OCI-LY7 (cell line): ENCODE measurements at regions not wholly inside any gene's neighbourhood (a gene's known extent, or its start where the extent isn't known, plus 50 kb on each side); places are given as distances from the start of the nearest gene placed in this dataset.

Experiments used
- BruUV-seq: library from RNA; stranded (reverse); fragments of 400-500 nt; replicated peaks from 2 replicates; lab custom pipeline; 2021; lab: Mats Ljungman, UMichigan
- CTCF ChIA-PET: fragments of 300-600 bp; sonication (Branson Sonifier 250); formaldehyde crosslinking; loops from one replicate; lab custom pipeline; 2022; ENCODE audit warnings: antibody characterized with exemption; ENCODE audit not compliant: unreplicated experiment; lab: Charles Lee
- POLR2A ChIA-PET: fragments of 300-600 bp; sonication (Branson Sonifier 250); formaldehyde crosslinking; loops from one replicate; lab custom pipeline; 2022; ENCODE audit warnings: antibody characterized with exemption; lab: Charles Lee
- DNase-seq: peaks from one replicate; pipeline ENCODE4 v3.0.0-alpha.2; 2015; ENCODE audit warnings: low spot score
- H2AFZ ChIP-seq: fragments of 200-600 bp; sonication (generic), shearing (Covaris generic); 2 replicates; pipeline ENCODE4 v1.6.1; 2014; ENCODE audit warnings: mild to moderate bottlenecking, antibody characterized with exemption, low read length, moderate library complexity
- H3K27ac ChIP-seq: fragments of 200-600 bp; sonication (generic); 2 replicates; pipeline ENCODE4 v1.5.1; 2014; ENCODE audit warnings: mixed run types, low read depth, mild to moderate bottlenecking, moderate library complexity, low read length, inconsistent platforms; ENCODE audit not compliant: poor library complexity, severe bottlenecking
- H3K36me3 ChIP-seq: fragments of 200-600 bp; sonication (generic); 2 replicates; pipeline ENCODE4 v1.6.1; 2014; ENCODE audit warnings: mild to moderate bottlenecking, antibody characterized with exemption, low read length, moderate library complexity, mixed read lengths; ENCODE audit not compliant: insufficient read depth
- H3K4me1 ChIP-seq: fragments of 200-600 bp; sonication (generic); 2 replicates; pipeline ENCODE4 v1.5.1; 2014; ENCODE audit warnings: mild to moderate bottlenecking, low read length; ENCODE audit not compliant: insufficient read depth, poor library complexity, severe bottlenecking
- H3K4me2 ChIP-seq: fragments of 200-600 bp; sonication (generic); 2 replicates; pipeline ENCODE4 v1.6.1; 2014; ENCODE audit warnings: mild to moderate bottlenecking, low read length
- H3K4me3 ChIP-seq: fragments of 200-600 bp; sonication (generic); 2 replicates; pipeline ENCODE4 v1.5.1; 2014; ENCODE audit warnings: mild to moderate bottlenecking, low read depth, low read length; ENCODE audit not compliant: poor library complexity, severe bottlenecking
- H3K79me2 ChIP-seq: fragments of 200-600 bp; sonication (generic); 2 replicates; pipeline ENCODE4 v1.6.1; 2016; ENCODE audit warnings: low read depth, mild to moderate bottlenecking, low read length, moderate library complexity, mixed read lengths; ENCODE audit not compliant: insufficient read depth
- H3K9me2 ChIP-seq: fragments of 200-600 bp; sonication (generic); 2 replicates; pipeline ENCODE4 v1.6.1; 2016; ENCODE audit warnings: mild to moderate bottlenecking, low read length, mixed read lengths; ENCODE audit not compliant: insufficient read depth
- H3K9me3 ChIP-seq: fragments of 200-600 bp; sonication (generic); 2 replicates; pipeline ENCODE4 v1.6.1; 2014; ENCODE audit warnings: mild to moderate bottlenecking, mixed run types, low read length, mixed read lengths
- H4K20me1 ChIP-seq: fragments of 200-600 bp; sonication (generic); 2 replicates; pipeline ENCODE4 v1.6.1; 2014; ENCODE audit warnings: mild to moderate bottlenecking, antibody characterized with exemption, low read length, moderate library complexity, mixed read lengths; ENCODE audit not compliant: insufficient read depth
- CTCF ChIP-seq: fragments of 200-600 bp; sonication (generic); conservative IDR thresholded peaks from 2 replicates; pipeline ENCODE4 v1.5.1; 2014; ENCODE audit warnings: mild to moderate bottlenecking, antibody characterized with exemption, low read length, moderate library complexity, mixed read lengths
- EZH2phosphoT487 ChIP-seq: fragments of 200-600 bp; sonication (generic); IDR thresholded peaks from 2 replicates; pipeline ENCODE4 v1.6.1; 2018; ENCODE audit warnings: low read depth, borderline replicate concordance, mild to moderate bottlenecking, mixed run types, antibody characterized with exemption, low read length, moderate library complexity, mixed read lengths
- intact Hi-C: fragments of 100-400 bp; cut with micrococcal nuclease; formaldehyde crosslinking; loops from one replicate; pipeline ENCODE4 v1.10.0; 2022; ENCODE audit not compliant: unreplicated experiment

GRCh38 chr20:22223236-22223635, 361.1 kb downstream of the FOXA2 start:
- no peak overlapping the region for H3K4me2 ChIP-seq
- H3K36me3 ChIP-seq: no peaks in the 10 kb centered on the region
- DNase-seq: no peak
- TF ChIP-seq EZH2phosphoT487: no peak
- no peak for TF ChIP-seq CTCF
- no peak overlapping the region for H3K4me3 ChIP-seq
- no peak overlapping the region for H3K27ac ChIP-seq
- H3K4me1 ChIP-seq: no peaks in the 10 kb centered on the region
- no peaks in the 10 kb centered on the region for H3K79me2 ChIP-seq
- H2AFZ ChIP-seq: no peak overlapping the region
- no peaks in the 10 kb centered on the region for H3K9me2 ChIP-seq
- ChIA-PET POLR2A (interaction anchor here (0.6 kb wide), 1 partner anchor 641 kb away, joined by 3 read pairs; no protein-coding TSS in a partner anchor), CTCF (no interaction called here)
- no TSS peak for BruUV-seq
- no peaks in the 10 kb centered on the region for H4K20me1 ChIP-seq
- intact Hi-C loops: no loop called here
- H3K9me3 ChIP-seq: no peaks in the 10 kb centered on the region

DNA sequence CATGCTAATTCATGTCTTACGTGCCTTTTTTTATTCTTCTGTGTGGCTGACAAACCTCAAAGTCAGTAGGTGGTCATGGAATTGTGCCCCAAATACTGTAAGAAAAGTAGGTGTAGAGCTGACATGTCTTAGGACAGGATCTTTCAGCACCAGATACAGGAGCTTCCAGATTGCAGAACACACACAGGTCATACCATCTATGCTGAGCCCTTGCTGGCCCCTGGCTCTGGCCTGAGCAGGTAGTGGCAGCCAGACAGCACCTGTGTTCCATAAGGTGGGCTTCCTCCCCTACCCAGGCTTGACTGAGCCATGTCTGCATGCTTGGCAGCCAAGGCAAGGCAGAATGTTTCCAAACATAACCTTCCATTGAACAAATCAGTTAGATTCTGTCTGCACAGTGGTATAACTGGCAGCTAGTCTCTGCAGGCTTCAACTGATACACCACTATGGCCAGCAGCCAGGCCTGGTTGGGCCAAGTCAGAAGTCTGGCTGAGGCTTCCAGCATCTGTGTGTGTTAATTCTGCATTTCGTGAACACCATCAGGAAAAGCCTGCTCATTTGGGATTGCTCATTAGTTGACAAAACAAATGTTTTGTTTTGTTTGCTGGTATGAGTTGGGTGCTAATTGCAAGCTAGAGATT, 366.5 kb downstream of the FOXA2 start:
- CTCF ChIA-PET: no interaction called here
- BruUV-seq: no TSS peak
- no peak for DNase-seq

More for the DNA sequence above, 366.5 kb downstream of the FOXA2 start:
- Histone ChIP-seq H3K27ac (no peak overlapping the region), H3K4me1 (peaks cover 22% of the 10 kb centered on the region), H3K36me3 (no peaks in the 10 kb centered on the region), H3K4me3 (no peak overlapping the region), H3K9me3 (no peaks in the 10 kb centered on the region), H4K20me1 (no peaks in the 10 kb centered on the region), H3K9me2 (0 out of 2 replicates have a peak, but pooled peaks cover 2% of the 10 kb centered on the region), H2AFZ (no peak overlapping the region), H3K4me2 (no peak overlapping the region), H3K79me2 (no peaks in the 10 kb centered on the region)
- intact Hi-C loops: no loop called here
- TF ChIP-seq EZH2phosphoT487 (no peak), CTCF (no peak)
- POLR2A ChIA-PET: no interaction called here
